ENCODE measurements at regions not wholly inside any gene's neighbourhood (a gene's known extent, or its start where the extent isn't known, plus 50 kb on each side); places are given as distances from the start of the nearest gene placed in this dataset.

DNA sequence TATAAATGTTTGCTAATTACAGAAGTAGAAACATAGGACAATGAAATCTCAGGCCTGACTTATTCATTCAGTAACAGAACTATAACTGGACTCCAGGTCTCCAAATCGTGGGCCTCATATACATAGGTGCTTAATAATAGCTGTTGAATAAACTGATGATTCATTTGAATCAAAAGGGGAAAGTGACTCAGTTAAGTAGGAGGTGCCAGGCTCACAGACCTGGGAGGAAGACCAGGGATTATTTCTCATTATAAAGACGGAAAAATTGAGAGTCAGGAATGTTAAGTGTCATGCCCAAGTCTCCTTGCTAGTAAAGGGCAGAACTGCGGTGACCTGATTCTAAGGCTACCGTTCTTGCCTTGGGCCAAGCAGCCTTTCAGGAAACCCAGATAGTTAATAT lies 131.5 kb downstream of the HS3ST1 start:
- H3K27ac ChIP-seq = no peak overlapping the region
- intact Hi-C loops (cut with DNase I) = no loop called here
- no peaks in the 10 kb centered on the region for H3K9me3 ChIP-seq
- no peaks in the 10 kb centered on the region for H3K36me3 ChIP-seq
- DNase-seq = no peak
- TF ChIP-seq, protein P1, sequence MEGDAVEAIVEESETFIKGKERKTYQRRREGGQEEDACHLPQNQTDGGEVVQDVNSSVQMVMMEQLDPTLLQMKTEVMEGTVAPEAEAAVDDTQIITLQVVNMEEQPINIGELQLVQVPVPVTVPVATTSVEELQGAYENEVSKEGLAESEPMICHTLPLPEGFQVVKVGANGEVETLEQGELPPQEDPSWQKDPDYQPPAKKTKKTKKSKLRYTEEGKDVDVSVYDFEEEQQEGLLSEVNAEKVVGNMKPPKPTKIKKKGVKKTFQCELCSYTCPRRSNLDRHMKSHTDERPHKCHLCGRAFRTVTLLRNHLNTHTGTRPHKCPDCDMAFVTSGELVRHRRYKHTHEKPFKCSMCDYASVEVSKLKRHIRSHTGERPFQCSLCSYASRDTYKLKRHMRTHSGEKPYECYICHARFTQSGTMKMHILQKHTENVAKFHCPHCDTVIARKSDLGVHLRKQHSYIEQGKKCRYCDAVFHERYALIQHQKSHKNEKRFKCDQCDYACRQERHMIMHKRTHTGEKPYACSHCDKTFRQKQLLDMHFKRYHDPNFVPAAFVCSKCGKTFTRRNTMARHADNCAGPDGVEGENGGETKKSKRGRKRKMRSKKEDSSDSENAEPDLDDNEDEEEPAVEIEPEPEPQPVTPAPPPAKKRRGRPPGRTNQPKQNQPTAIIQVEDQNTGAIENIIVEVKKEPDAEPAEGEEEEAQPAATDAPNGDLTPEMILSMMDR (IDR thresholded peaks at IDR 0.05) = no peak
- H3K4me3 ChIP-seq = no peak overlapping the region
- ATAC-seq = no peak
- no peaks in the 10 kb centered on the region for H3K4me1 ChIP-seq
- no peaks in the 10 kb centered on the region for H3K27me3 ChIP-seq

DNA sequence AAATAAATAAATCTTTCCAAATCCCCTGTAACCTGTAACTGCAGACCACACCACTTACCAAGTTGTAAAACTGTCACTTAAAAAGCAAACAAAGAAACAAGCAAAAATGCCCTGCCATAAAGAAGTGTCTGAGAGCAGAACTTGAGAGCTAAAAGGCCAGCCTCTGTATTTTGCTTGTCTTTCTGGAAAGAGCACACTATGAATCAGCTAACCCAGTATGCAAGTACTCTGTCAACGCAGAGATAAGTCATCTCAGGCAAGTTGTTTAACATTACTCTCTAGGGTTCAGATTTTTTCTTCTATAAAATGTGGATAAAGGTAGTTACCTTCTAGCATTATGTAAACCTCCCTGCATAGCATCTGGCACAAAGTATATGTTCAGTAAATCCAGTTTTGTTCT lies 134.8 kb downstream of the HS3ST1 start:
- H3K36me3 ChIP-seq = no peaks in the 10 kb centered on the region
- intact Hi-C loops (cut with DNase I) = no loop called here
- H3K4me3 ChIP-seq = no peak overlapping the region
- TF ChIP-seq, protein P1 (IDR thresholded peaks at IDR 0.05) = no peak
- no peak overlapping the region for H3K27ac ChIP-seq
- no peaks in the 10 kb centered on the region for H3K4me1 ChIP-seq
- no peak for ATAC-seq
- H3K9me3 ChIP-seq = no peaks in the 10 kb centered on the region
- H3K27me3 ChIP-seq = no peaks in the 10 kb centered on the region
- no peak for DNase-seq

DNA sequence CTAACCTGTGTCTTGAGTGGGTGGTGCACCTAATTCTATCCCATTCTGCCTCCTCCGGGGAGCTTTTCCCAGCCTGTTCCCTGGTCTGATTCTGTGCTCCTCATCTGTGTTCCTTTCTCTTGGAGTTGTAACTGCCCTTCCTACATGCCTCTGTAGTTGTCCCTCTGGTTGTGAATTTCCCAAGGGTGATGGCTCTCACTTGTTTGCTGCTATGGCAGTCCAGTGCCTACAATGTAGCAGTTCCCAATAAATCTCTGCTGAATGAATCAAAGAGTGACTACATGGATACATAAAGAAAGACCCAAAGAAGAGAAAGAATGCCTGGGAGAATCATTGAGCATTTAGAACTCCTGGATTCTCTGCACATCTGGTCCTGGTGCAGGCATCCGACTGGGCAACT lies 141.6 kb downstream of the HS3ST1 start:
- Histone ChIP-seq H3K4me3 (no peak overlapping the region), H3K27me3 (no peaks in the 10 kb centered on the region), H3K9me3 (no peaks in the 10 kb centered on the region), H3K27ac (no peak overlapping the region), H3K4me1 (no peaks in the 10 kb centered on the region), H3K36me3 (no peaks in the 10 kb centered on the region)
- TF ChIP-seq, protein P1 (IDR thresholded peaks at IDR 0.05) = no peak
- intact Hi-C loops (cut with DNase I) = no loop called here
- ATAC-seq = no peak
- no peak for DNase-seq

DNA sequence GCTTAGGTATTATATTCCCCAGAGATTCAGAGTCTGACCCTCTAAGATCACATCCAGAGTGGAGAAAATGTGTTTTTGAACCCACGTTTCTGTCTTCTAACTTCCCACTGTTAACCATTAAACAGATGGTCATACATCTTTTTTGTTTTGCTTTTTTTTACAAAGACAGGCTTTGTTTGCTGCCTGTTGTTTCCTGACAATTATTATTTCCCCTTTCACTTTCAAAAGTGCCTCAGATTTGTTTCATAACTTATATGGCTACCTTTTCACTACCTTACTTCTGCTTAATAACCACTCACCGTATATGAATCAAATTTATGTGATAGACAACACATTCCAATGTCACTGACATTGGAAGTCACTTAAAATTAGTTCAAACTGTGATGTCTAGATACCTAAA lies 142.2 kb downstream of the HS3ST1 start:
- Histone ChIP-seq H3K9me3 (no peaks in the 10 kb centered on the region), H3K4me3 (no peak overlapping the region), H3K27ac (no peak overlapping the region), H3K27me3 (no peaks in the 10 kb centered on the region), H3K4me1 (no peaks in the 10 kb centered on the region), H3K36me3 (no peaks in the 10 kb centered on the region)
- TF ChIP-seq, protein P1 (IDR thresholded peaks at IDR 0.05) = no peak
- intact Hi-C loops (cut with DNase I) = no loop called here
- DNase-seq (no peak), ATAC-seq (no peak)

DNA sequence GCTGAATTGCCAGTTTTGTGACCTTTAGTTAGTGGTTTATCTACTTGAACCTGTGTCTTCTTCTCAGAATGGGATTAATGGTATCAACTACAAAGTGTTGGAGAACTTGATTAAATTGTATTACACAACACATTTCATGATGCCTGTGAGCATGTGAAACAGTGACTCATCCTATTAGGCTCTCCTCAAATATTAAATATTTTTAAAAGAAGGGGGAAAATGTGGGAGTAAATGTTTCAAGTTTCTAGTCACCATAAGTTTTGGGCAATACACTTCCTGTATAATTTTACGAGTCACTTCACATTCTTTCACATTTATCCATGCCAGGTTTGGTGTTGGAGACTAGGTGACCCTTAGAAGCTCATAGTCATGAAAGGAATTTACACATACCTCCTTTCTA lies 147.0 kb downstream of the HS3ST1 start:
- Histone ChIP-seq H3K4me1 (no peaks in the 10 kb centered on the region), H3K9me3 (no peaks in the 10 kb centered on the region), H3K4me3 (no peak overlapping the region), H3K36me3 (no peaks in the 10 kb centered on the region), H3K27ac (no peak overlapping the region), H3K27me3 (no peaks in the 10 kb centered on the region)
- ATAC-seq (no peak), DNase-seq (no peak)
- intact Hi-C loops (cut with DNase I) = no loop called here
- TF ChIP-seq, protein P1 (IDR thresholded peaks at IDR 0.05) = no peak

DNA sequence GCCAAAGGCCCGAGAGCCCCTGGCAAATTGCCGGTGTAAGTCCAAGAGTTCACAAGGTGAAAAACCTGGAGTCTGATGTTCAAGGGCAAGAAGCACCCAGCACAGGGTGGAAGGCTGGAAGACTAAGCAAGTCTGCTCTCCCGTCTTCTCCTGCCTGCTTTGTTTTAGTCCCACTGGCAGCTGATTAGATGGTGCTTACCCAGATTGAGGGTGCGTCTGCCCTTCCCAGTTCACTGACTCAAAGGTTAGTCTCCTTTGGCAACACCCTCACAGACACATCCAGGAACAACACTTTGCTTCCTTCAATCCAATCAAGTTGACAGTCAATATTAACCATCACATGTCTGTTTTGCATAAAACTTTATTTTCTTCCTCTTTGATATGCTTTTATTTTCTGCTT lies 157.4 kb downstream of the HS3ST1 start:
- no peak for DNase-seq
- ATAC-seq = no peak
- Histone ChIP-seq H3K4me3 (no peak overlapping the region), H3K27me3 (no peaks in the 10 kb centered on the region), H3K9me3 (no peaks in the 10 kb centered on the region), H3K4me1 (no peaks in the 10 kb centered on the region), H3K27ac (no peak overlapping the region), H3K36me3 (no peaks in the 10 kb centered on the region)
- TF ChIP-seq, protein P1 (IDR thresholded peaks at IDR 0.05) = no peak
- intact Hi-C loops (cut with DNase I) = no loop called here
